HepG2 (cell line): ENCODE measurements at regions not wholly inside any gene's neighbourhood (a gene's known extent, or its start where the extent isn't known, plus 50 kb on each side); places are given as distances from the start of the nearest gene placed in this dataset.
A peak's percentile ranks its signal among the peaks of the same experiment; 100 is the strongest.
"Not testable (repeated sequence)": the region's sequence is repeated elsewhere in the genome, so short reads cannot be mapped to it uniquely, and the experiment has no call there.

ENCODE experiments used
- ATAC-seq: fragments of 200-7000 bp; cut with Tn5 transposase; 3 replicates; pipeline ENCODE4 v1.9.1; 2020; ENCODE audit warnings: mild to moderate bottlenecking, moderate library complexity
- BruUV-seq: library from RNA; stranded (reverse); fragments of 400-500 nt; replicated peaks from 2 replicates; lab custom pipeline; 2021; lab: Mats Ljungman, UMichigan
- CTCF ChIA-PET: fragments of 300-600 bp; formaldehyde crosslinking; extraction: SDS; loops from one replicate; lab custom pipeline; 2021; ENCODE audit warnings: low total read pairs, inconsistent platforms, low intra/inter-chr PET ratio; lab: Yijun Ruan, JAX
- POLR2A ChIA-PET: fragments of 350-600 bp; sonication (Branson Sonifier 250); formaldehyde crosslinking; loops from one replicate; lab custom pipeline; 2020; ENCODE audit warnings: antibody characterized with exemption, inconsistent platforms; lab: Yijun Ruan, JAX
- DNase-seq: peaks from one replicate; pipeline ENCODE4 v3.0.0-alpha.2; 2015; ENCODE audit warnings: low spot score
- FAIRE-seq: peaks from 3 replicates; lab custom pipeline; 2011; peaks lifted over from hg19 to GRCh38; lab: Jason Lieb, UNC
- H2AFZ ChIP-seq: one replicate; pipeline ENCODE4 v1.6.1; 2011; ENCODE audit warnings: low read length, inconsistent platforms
- H3K27ac ChIP-seq: fragments of 300-600 bp; 3 replicates; pipeline ENCODE4 v1.8.0; 2011; ENCODE audit warnings: mixed run types, mild to moderate bottlenecking, mixed read lengths, low read length, inconsistent platforms; ENCODE audit not compliant: insufficient read depth; ENCODE audit errors: extremely low read length
- H3K27me3 ChIP-seq, 2 experiments: fragments of 200-600 bp in 1 of 2; 2 replicates in 1 of 2; 3 replicates in 1 of 2; pipeline versions ENCODE4 v1.6.0 to v1.8.0; 2011; ENCODE audit warnings: low read length in 2 of 2, mild to moderate bottlenecking in 2 of 2, moderate library complexity in 2 of 2, inconsistent platforms in 1 of 2; ENCODE audit not compliant: insufficient read depth in 2 of 2, control insufficient read depth in 1 of 2
- H3K36me3 ChIP-seq, 2 experiments: fragments of 200-600 bp in 1 of 2; replicated peaks in 1 of 2; 2 replicates in 1 of 2; 3 replicates in 1 of 2; pipeline versions ENCODE4 v1.5.1 to v1.8.0; 2011; ENCODE audit warnings: low read length in 2 of 2, inconsistent platforms in 1 of 2; ENCODE audit not compliant: insufficient read depth in 2 of 2, control insufficient read depth in 1 of 2
- H3K4me1 ChIP-seq: 2 replicates; pipeline ENCODE4 v1.5.1; 2012; ENCODE audit warnings: low read length, inconsistent platforms; ENCODE audit not compliant: insufficient read depth
- H3K4me2 ChIP-seq: 2 replicates; pipeline ENCODE4 v1.6.0; 2011; ENCODE audit warnings: low read depth, low read length, inconsistent platforms
- H3K4me3 ChIP-seq, 3 experiments: fragments of 200-600 bp in 1 of 3; sonication (generic), shearing (Covaris generic) in 1 of 3; replicated peaks in 1 of 3; 2 replicates each; pipeline ENCODE4 v1.5.1; 2011 to 2016; ENCODE audit warnings: low read length in 3 of 3, inconsistent platforms in 2 of 3, low read depth in 2 of 3, mild to moderate bottlenecking in 2 of 3, control low read depth in 1 of 3, mixed read lengths in 1 of 3; ENCODE audit not compliant: insufficient read depth in 1 of 3
- H3K79me2 ChIP-seq: one replicate; pipeline ENCODE4 v1.6.1; 2011; ENCODE audit warnings: low read length, inconsistent platforms; ENCODE audit not compliant: insufficient read depth
- H3K9ac ChIP-seq: 2 replicates; pipeline ENCODE4 v1.6.0; 2011; ENCODE audit warnings: mild to moderate bottlenecking, low read depth, low read length, inconsistent platforms; ENCODE audit not compliant: insufficient read depth
- H3K9me3 ChIP-seq: 2 replicates; pipeline ENCODE4 v1.5.1; 2012; ENCODE audit warnings: mild to moderate bottlenecking, low read length
- H4K20me1 ChIP-seq: 2 replicates; pipeline ENCODE4 v1.6.0; 2011; ENCODE audit warnings: inconsistent platforms, mild to moderate bottlenecking, low read length, moderate library complexity; ENCODE audit not compliant: insufficient read depth
- ATF7 ChIP-seq, 2 experiments: fragments of 450-650 bp in 1 of 2; sonication (generic) in 1 of 2; formaldehyde crosslinking in 1 of 2; IDR thresholded peaks; 2 replicates each; pipeline versions ENCODE4 v1.4.0 to v1.6.1; 2016 to 2020; ENCODE audit warnings: antibody characterized with exemption in 1 of 2, mild to moderate bottlenecking in 1 of 2, missing genetic modification reagents in 1 of 2
- CEBPB ChIP-seq: IDR thresholded peaks from 2 replicates; pipeline ENCODE4 v1.6.1; 2011; ENCODE audit warnings: low read depth, low read length, improper control_type of control experiment, borderline replicate concordance
- CREB1 ChIP-seq, 2 experiments: fragments of 450-650 bp in 1 of 2; IDR thresholded peaks; 2 replicates each; pipeline ENCODE4 v1.6.1; 2016 to 2017; ENCODE audit warnings: control low read depth in 1 of 2, mild to moderate bottlenecking in 1 of 2, missing compliant biosample characterization in 1 of 2, missing genetic modification characterization in 1 of 2
- ZFYVE20 ChIP-seq: sonication (generic); formaldehyde crosslinking; IDR thresholded peaks from 2 replicates; pipeline ENCODE4 v1.8.0; 2023; ENCODE audit warnings: low read depth, mild to moderate bottlenecking, moderate library complexity, missing genetic modification reagents, borderline replicate concordance
- WGBS: methylation state at CpG from one replicate; pipeline ENCODE4 v1.1.6; 2017; ENCODE audit warnings: low lambda C conversion rate; 5-methylcytosine and 5-hydroxymethylcytosine counted together
- in situ Hi-C: cut with HindIII; loops from 2 replicates; pipeline ENCODE4 v1.10.0; 2017; ENCODE audit warnings: low pct_unique_long_range_greater_than_20kb; ENCODE audit not compliant: extremely low pct_ligation_motif_present
- intact Hi-C: fragments of 100-400 bp; cut with micrococcal nuclease; formaldehyde crosslinking; loops from one replicate; pipeline ENCODE4 v1.10.0; 2022; ENCODE audit not compliant: unreplicated experiment

DNA sequence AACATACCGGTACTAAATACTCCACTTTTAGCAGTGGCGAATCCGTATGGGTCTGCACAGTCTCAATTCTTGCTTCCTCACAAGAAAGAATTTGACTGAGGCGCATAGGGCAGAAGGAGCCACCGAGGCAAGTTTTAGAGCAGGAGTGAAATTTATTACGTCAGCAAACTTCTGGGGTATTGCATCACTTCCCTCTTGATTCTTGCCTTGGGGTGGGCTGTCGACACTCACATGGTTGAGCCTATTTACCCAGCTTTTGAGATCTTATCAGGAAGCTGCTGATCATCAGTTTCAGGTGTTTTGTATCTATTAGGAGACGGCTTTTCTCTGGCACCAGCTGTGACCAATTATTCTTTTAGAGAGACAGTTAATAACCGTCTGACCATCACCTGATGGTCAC, 111.5 kb upstream of the CCNH start:
- Histone ChIP-seq H3K9ac (no peak overlapping the region), H3K27me3 (no peaks in the 10 kb centered on the region), H3K4me1 (no peaks in the 10 kb centered on the region), H3K4me3 (no peak overlapping the region), H2AFZ (no peak overlapping the region), H3K36me3 (no peaks in the 10 kb centered on the region), H3K9me3 (no peaks in the 10 kb centered on the region), H3K79me2 (no peaks in the 10 kb centered on the region), H4K20me1 (no peaks in the 10 kb centered on the region), H3K4me2 (no peak overlapping the region), H3K27ac (no peak overlapping the region)
- ATAC-seq (no peak), DNase-seq (no peak), FAIRE-seq (no peak)
- WGBS: 14% methylated on average over 9 of the region's 9 CpGs
- ChIA-PET POLR2A (no interaction called here), CTCF (no interaction called here)
- in situ Hi-C loops (no loop called here), intact Hi-C loops (no loop called here)
- no TSS peak for BruUV-seq
- TF ChIP-seq ATF7 (IDR thresholded peaks at IDR 0.05) (peak; percentile 49; the same call in 1 of the 2 replicates), ATF7 (CRISPR knock-in tag; IDR thresholded peaks at IDR 0.05) (no peak), CREB1 (IDR thresholded peaks at IDR 0.05) (peak; percentile 29; the same call in 1 of the 2 replicates), CREB1 (CRISPR knock-in tag; IDR thresholded peaks at IDR 0.05) (no peak), CEBPB (peak; percentile 76), ZFYVE20 (no peak)

- BruUV-seq, ATAC-seq, CTCF ChIA-PET, in situ Hi-C loops, H3K9me3 ChIP-seq, H3K4me2 ChIP-seq, H3K79me2 ChIP-seq, H3K9ac ChIP-seq, DNase-seq, H3K27ac ChIP-seq, H2AFZ ChIP-seq, H3K4me1 ChIP-seq, POLR2A ChIA-PET, H3K27me3 ChIP-seq, H3K4me3 ChIP-seq, H4K20me1 ChIP-seq, FAIRE-seq, H3K36me3 ChIP-seq, intact Hi-C loops: not testable (repeated sequence)
- WGBS: 0% methylated on average over 3 of the region's 3 CpGs
Observed at GRCh38 chr5:87511778-87512177, 99.0 kb upstream of the CCNH start.
